DOHH2 (cell line): ENCODE measurements at regions not wholly inside any gene's neighbourhood (a gene's known extent, or its start where the extent isn't known, plus 50 kb on each side); places are given as distances from the start of the nearest gene placed in this dataset.

Experiments used
- H3F3A ChIP-seq: fragments of 200-600 bp; sonication (generic), shearing (Covaris generic); 2 replicates; pipeline ENCODE4 v1.6.0; 2016; ENCODE audit warnings: antibody characterized with exemption, mild to moderate bottlenecking; ENCODE audit not compliant: control insufficient read depth, insufficient read depth
- H3K27ac ChIP-seq: fragments of 200-600 bp; sonication (generic); 2 replicates; pipeline ENCODE4 v1.5.1; 2014; ENCODE audit warnings: low read depth, mild to moderate bottlenecking, low read length, moderate library complexity
- H3K27me3 ChIP-seq: fragments of 200-600 bp; sonication (generic); 2 replicates; pipeline ENCODE4 v1.6.1; 2014; ENCODE audit warnings: mild to moderate bottlenecking, low read length, mixed read lengths; ENCODE audit not compliant: control insufficient read depth
- H3K36me3 ChIP-seq: fragments of 200-600 bp; sonication (generic); 2 replicates; pipeline ENCODE4 v1.6.1; 2014; ENCODE audit warnings: mild to moderate bottlenecking, low read length, moderate library complexity, mixed read lengths; ENCODE audit not compliant: control insufficient read depth
- H3K4me1 ChIP-seq: fragments of 200-600 bp; sonication (generic); 2 replicates; pipeline ENCODE4 v1.6.1; 2014; ENCODE audit warnings: mild to moderate bottlenecking, low read length, mixed read lengths; ENCODE audit not compliant: control insufficient read depth
- H3K4me2 ChIP-seq: fragments of 200-600 bp; sonication (generic); 2 replicates; pipeline ENCODE4 v1.6.0; 2014; ENCODE audit warnings: mild to moderate bottlenecking, low read length, moderate library complexity
- H3K4me3 ChIP-seq: fragments of 200-600 bp; sonication (generic); 2 replicates; pipeline ENCODE4 v1.5.1; 2014; ENCODE audit warnings: mild to moderate bottlenecking, low read length, mixed read lengths
- H3K79me2 ChIP-seq: fragments of 200-600 bp; sonication (generic); 2 replicates; pipeline ENCODE4 v1.6.1; 2014; ENCODE audit warnings: mild to moderate bottlenecking, low read length, mixed read lengths; ENCODE audit not compliant: control insufficient read depth
- H3K9me2 ChIP-seq: fragments of 200-600 bp; sonication (generic); replicated peaks from 2 replicates; pipeline ENCODE4 v1.6.1; 2014; ENCODE audit warnings: mild to moderate bottlenecking, low read length, mixed read lengths; ENCODE audit not compliant: control insufficient read depth
- H3K9me3 ChIP-seq: fragments of 200-600 bp; sonication (generic); 2 replicates; pipeline ENCODE4 v1.6.1; 2014; ENCODE audit warnings: antibody characterized with exemption, low read length, mixed read lengths; ENCODE audit not compliant: control insufficient read depth, insufficient read depth
- H4K20me1 ChIP-seq: fragments of 200-600 bp; sonication (generic); 2 replicates; pipeline ENCODE4 v1.6.0; 2014; ENCODE audit warnings: low read depth, mild to moderate bottlenecking, antibody characterized with exemption, low read length, moderate library complexity; ENCODE audit not compliant: control insufficient read depth, insufficient read depth
- CTCF ChIP-seq: fragments of 200-600 bp; sonication (generic); IDR thresholded peaks from one replicate; pipeline ENCODE4 v1.5.1; 2014; ENCODE audit warnings: antibody characterized with exemption, mild to moderate bottlenecking, low read depth, low read length; ENCODE audit not compliant: poor library complexity, severe bottlenecking
- EZH2phosphoT487 ChIP-seq: fragments of 200-600 bp; sonication (generic); IDR thresholded peaks from 2 replicates; pipeline ENCODE4 v1.6.1; 2017; ENCODE audit warnings: borderline replicate concordance, mild to moderate bottlenecking, antibody characterized with exemption, low read length, moderate library complexity, mixed read lengths

GRCh38 chr6:165726965-165727381 is 63.9 kb upstream of the PDE10A start:
- Histone ChIP-seq H3K27me3 (no peaks in the 10 kb centered on the region), H3K4me2 (no peak overlapping the region), H3K36me3 (no peaks in the 10 kb centered on the region), H3K79me2 (no peaks in the 10 kb centered on the region), H3K4me1 (no peaks in the 10 kb centered on the region), H3K9me3 (no peaks in the 10 kb centered on the region), H3K4me3 (no peak overlapping the region), H4K20me1 (no peaks in the 10 kb centered on the region), H3K27ac (no peak overlapping the region), H3F3A (no peaks in the 10 kb centered on the region), H3K9me2 (no peaks in the 10 kb centered on the region)
- TF ChIP-seq CTCF (no peak), EZH2phosphoT487 (no peak)

- no peak overlapping the region for H3K4me3 ChIP-seq
- H3K27ac ChIP-seq: no peak overlapping the region
- H3K9me3 ChIP-seq: no peaks in the 10 kb centered on the region
- H3K9me2 ChIP-seq: no peaks in the 10 kb centered on the region
- no peaks in the 10 kb centered on the region for H3K79me2 ChIP-seq
- no peaks in the 10 kb centered on the region for H3K27me3 ChIP-seq
- H3K36me3 ChIP-seq: no peaks in the 10 kb centered on the region
- H4K20me1 ChIP-seq: no peaks in the 10 kb centered on the region
- no peaks in the 10 kb centered on the region for H3F3A ChIP-seq
- TF ChIP-seq CTCF: no peak
- TF ChIP-seq EZH2phosphoT487: no peak
- no peak overlapping the region for H3K4me2 ChIP-seq
- no peaks in the 10 kb centered on the region for H3K4me1 ChIP-seq
Observed at GRCh38 chr6:165726290-165726875, 63.3 kb upstream of the PDE10A start.

- H3K27ac ChIP-seq: no peak overlapping the region
- no peaks in the 10 kb centered on the region for H3K27me3 ChIP-seq
- TF ChIP-seq EZH2phosphoT487: no peak
- peak; percentile 43 for TF ChIP-seq CTCF
Observed at GRCh38 chr6:165725201-165725600, 62.2 kb upstream of the PDE10A start.

More at GRCh38 chr6:165725201-165725600, 62.2 kb upstream of the PDE10A start:
- H3F3A ChIP-seq: no peaks in the 10 kb centered on the region
- H4K20me1 ChIP-seq: no peaks in the 10 kb centered on the region
- H3K9me2 ChIP-seq: no peaks in the 10 kb centered on the region
- no peak overlapping the region for H3K4me2 ChIP-seq
- H3K4me3 ChIP-seq: no peak overlapping the region
- H3K79me2 ChIP-seq: no peaks in the 10 kb centered on the region
- H3K4me1 ChIP-seq: no peaks in the 10 kb centered on the region
- no peaks in the 10 kb centered on the region for H3K9me3 ChIP-seq
- H3K36me3 ChIP-seq: no peaks in the 10 kb centered on the region
